ENCODE measurements at regions not wholly inside any gene's neighbourhood (a gene's known extent, or its start where the extent isn't known, plus 50 kb on each side); places are given as distances from the start of the nearest gene placed in this dataset.
A peak's percentile ranks its signal among the peaks of the same experiment; 100 is the strongest.

DNA sequence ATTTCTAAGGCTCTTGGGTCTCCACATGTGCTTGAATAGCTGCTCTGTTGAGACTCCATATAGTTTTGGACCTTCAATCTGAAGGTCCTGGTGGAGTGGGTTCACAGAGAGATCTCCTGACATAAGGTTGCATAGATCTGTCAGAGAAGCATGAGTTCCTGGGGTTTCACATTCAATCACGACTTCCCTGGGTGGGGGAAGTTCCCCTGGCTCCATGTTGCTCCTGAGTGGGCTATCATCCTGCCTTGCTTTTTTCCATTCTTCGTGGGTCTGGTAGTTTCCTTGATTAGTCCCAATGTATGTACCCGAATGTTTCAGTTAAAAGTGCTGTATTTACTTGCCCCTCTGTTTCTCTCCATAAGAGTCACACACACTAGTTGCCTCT lies 181.8 kb downstream of the RASSF9 start (continued):
- TF ChIP-seq, protein P1, sequence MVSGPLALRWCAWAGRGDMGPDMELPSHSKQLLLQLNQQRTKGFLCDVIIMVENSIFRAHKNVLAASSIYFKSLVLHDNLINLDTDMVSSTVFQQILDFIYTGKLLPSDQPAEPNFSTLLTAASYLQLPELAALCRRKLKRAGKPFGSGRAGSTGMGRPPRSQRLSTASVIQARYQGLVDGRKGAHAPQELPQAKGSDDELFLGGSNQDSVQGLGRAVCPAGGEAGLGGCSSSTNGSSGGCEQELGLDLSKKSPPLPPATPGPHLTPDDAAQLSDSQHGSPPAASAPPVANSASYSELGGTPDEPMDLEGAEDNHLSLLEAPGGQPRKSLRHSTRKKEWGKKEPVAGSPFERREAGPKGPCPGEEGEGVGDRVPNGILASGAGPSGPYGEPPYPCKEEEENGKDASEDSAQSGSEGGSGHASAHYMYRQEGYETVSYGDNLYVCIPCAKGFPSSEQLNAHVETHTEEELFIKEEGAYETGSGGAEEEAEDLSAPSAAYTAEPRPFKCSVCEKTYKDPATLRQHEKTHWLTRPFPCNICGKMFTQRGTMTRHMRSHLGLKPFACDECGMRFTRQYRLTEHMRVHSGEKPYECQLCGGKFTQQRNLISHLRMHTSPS (CRISPR knock-in tag; IDR thresholded peaks at IDR 0.05; ENCODE audit: low read depth): no peak

DNA sequence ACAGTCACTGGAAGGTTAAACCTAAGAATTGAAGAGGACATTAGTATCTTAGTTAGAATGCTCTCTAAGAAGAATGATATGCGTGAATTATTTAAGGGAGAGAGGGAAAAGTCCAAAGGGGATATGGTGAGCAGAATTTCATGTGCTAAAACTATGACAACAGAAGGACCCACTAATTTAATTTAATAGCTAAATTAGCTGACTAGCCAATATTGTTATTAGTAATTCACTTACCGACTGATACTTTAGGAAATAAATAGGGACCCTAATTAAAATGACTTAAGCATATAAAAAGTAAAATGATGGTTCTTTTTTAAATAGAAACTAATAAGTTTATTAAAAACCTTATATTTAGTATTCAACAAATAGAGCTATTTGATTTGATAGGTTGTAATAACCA lies 179.6 kb downstream of the RASSF9 start:
- Histone ChIP-seq H3K4me2 (ENCODE audit: low read depth, low read length) (no peak overlapping the region), H2AFZ (ENCODE audit: low read length) (no peak overlapping the region), H3K4me1 (ENCODE audit: insufficient read depth, low read length) (no peaks in the 10 kb centered on the region), H3K79me2 (ENCODE audit: insufficient read depth, low read length) (no peaks in the 10 kb centered on the region), H4K20me1 (ENCODE audit: insufficient read depth, low read length) (no peaks in the 10 kb centered on the region), H3K4me3 (replicated peaks in 1 of 3; ENCODE audit: insufficient read depth in 1 of 3, low read depth in 2 of 3, low read length in 3 of 3) (no peak overlapping the region), H3K27me3 (ENCODE audit: control insufficient read depth in 1 of 2, insufficient read depth in 2 of 2, low read length in 2 of 2) (no peaks in the 10 kb centered on the region), H3K27ac (ENCODE audit: extremely low read length, insufficient read depth, low read length) (no peak overlapping the region), H3K9me3 (ENCODE audit: low read length) (peaks cover 24% of the 10 kb centered on the region), H3K36me3 (replicated peaks in 1 of 2; ENCODE audit: control insufficient read depth in 1 of 2, insufficient read depth in 2 of 2, low read length in 2 of 2) (no peaks in the 10 kb centered on the region), H3K9ac (ENCODE audit: insufficient read depth, low read depth, low read length) (no peak overlapping the region)
- intact Hi-C loops (cut with micrococcal nuclease; ENCODE audit: unreplicated experiment) (no loop called here), in situ Hi-C loops (cut with HindIII; ENCODE audit: extremely low pct_ligation_motif_present, low pct_unique_long_range_greater_than_20kb) (no loop called here)
- DNase-seq (ENCODE audit: low spot score) (no peak), FAIRE-seq (no peak), ATAC-seq (no peak)
- CTCF ChIA-PET (ENCODE audit: low intra/inter-chr PET ratio, low total read pairs): no interaction called here
- TF ChIP-seq ZNF256 (CRISPR knock-in tag; conservative IDR thresholded peaks at IDR 0.05) (no peak), MAFK (conservative IDR thresholded peaks at IDR 0.05 in 1 of 2, IDR thresholded peaks at IDR 0.05 in 1 of 2; ENCODE audit: low read length in 2 of 2) (peak in 1 of 2 experiments; percentile 40; a peak in 1 of 4 replicates), MTF1 (CRISPR knock-in tag; IDR thresholded peaks at IDR 0.05) (no peak), ZNF205 (CRISPR knock-in tag; IDR thresholded peaks at IDR 0.05) (no peak), MAFF (IDR thresholded peaks at IDR 0.05; ENCODE audit: low read depth, low read length) (0 out of 2 replicates have a peak, but pooled peaks have one; percentile 25)
- POLR2A ChIA-PET: no interaction called here
- BruUV-seq (replicated peaks): no TSS peak
- 24% methylated on average over 2 of the region's 2 CpGs for WGBS (ENCODE audit: low lambda C conversion rate)

DNA sequence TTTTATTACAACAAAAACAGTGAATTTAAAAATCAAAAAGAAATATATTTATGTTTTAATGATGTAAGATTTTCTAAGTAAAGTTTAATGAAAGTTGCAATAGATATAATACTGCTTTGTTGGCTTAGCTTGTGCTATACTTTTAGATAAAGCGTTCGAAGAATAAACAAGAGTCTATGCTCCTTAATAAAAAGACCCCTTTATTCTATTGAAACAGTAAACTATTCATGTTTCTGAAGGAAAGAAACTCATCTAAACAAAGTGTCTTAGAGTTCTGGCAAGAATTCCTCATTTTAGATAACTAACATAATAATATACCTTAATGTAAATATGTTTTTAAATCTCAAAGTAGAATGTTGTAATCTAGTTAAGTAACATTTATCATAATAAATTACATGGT lies 179.0 kb downstream of the RASSF9 start:
- intact Hi-C loops (cut with micrococcal nuclease; ENCODE audit: unreplicated experiment): no loop called here
- Histone ChIP-seq H3K27me3 (ENCODE audit: control insufficient read depth in 1 of 2, insufficient read depth in 2 of 2, low read length in 2 of 2) (no peaks in the 10 kb centered on the region), H3K27ac (ENCODE audit: extremely low read length, insufficient read depth, low read length) (no peak overlapping the region), H3K4me2 (ENCODE audit: low read depth, low read length) (no peak overlapping the region), H3K4me1 (ENCODE audit: insufficient read depth, low read length) (no peaks in the 10 kb centered on the region), H3K79me2 (ENCODE audit: insufficient read depth, low read length) (no peaks in the 10 kb centered on the region), H4K20me1 (ENCODE audit: insufficient read depth, low read length) (no peaks in the 10 kb centered on the region), H3K36me3 (replicated peaks in 1 of 2; ENCODE audit: control insufficient read depth in 1 of 2, insufficient read depth in 2 of 2, low read length in 2 of 2) (no peaks in the 10 kb centered on the region), H3K4me3 (replicated peaks in 1 of 3; ENCODE audit: insufficient read depth in 1 of 3, low read depth in 2 of 3, low read length in 3 of 3) (no peak overlapping the region), H3K9ac (ENCODE audit: insufficient read depth, low read depth, low read length) (no peak overlapping the region), H3K9me3 (ENCODE audit: low read length) (peaks cover 22% of the 10 kb centered on the region), H2AFZ (ENCODE audit: low read length) (no peak overlapping the region)
- DNase-seq (ENCODE audit: low spot score) (no peak), FAIRE-seq (no peak), ATAC-seq (no peak)
- no TSS peak for BruUV-seq (replicated peaks)
- WGBS (ENCODE audit: low lambda C conversion rate): 1% methylated on average over 2 of the region's 2 CpGs
- POLR2A ChIA-PET: no interaction called here
- in situ Hi-C loops (cut with HindIII; ENCODE audit: extremely low pct_ligation_motif_present, low pct_unique_long_range_greater_than_20kb): no loop called here
- CTCF ChIA-PET (ENCODE audit: low intra/inter-chr PET ratio, low total read pairs): no interaction called here
- TF ChIP-seq NFYB (CRISPR knock-in tag; IDR thresholded peaks at IDR 0.05) (no peak), ZNF792 (CRISPR knock-in tag; IDR thresholded peaks at IDR 0.05) (no peak), SMARCE1 (IDR thresholded peaks at IDR 0.05; ENCODE audit: borderline replicate concordance) (no peak), NCOA1 (CRISPR knock-in tag; IDR thresholded peaks at IDR 0.05) (no peak)
- TF ChIP-seq, protein P2, sequence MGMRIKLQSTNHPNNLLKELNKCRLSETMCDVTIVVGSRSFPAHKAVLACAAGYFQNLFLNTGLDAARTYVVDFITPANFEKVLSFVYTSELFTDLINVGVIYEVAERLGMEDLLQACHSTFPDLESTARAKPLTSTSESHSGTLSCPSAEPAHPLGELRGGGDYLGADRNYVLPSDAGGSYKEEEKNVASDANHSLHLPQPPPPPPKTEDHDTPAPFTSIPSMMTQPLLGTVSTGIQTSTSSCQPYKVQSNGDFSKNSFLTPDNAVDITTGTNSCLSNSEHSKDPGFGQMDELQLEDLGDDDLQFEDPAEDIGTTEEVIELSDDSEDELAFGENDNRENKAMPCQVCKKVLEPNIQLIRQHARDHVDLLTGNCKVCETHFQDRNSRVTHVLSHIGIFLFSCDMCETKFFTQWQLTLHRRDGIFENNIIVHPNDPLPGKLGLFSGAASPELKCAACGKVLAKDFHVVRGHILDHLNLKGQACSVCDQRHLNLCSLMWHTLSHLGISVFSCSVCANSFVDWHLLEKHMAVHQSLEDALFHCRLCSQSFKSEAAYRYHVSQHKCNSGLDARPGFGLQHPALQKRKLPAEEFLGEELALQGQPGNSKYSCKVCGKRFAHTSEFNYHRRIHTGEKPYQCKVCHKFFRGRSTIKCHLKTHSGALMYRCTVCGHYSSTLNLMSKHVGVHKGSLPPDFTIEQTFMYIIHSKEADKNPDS (CRISPR knock-in tag; IDR thresholded peaks at IDR 0.05): no peak
- TF ChIP-seq, protein P3, sequence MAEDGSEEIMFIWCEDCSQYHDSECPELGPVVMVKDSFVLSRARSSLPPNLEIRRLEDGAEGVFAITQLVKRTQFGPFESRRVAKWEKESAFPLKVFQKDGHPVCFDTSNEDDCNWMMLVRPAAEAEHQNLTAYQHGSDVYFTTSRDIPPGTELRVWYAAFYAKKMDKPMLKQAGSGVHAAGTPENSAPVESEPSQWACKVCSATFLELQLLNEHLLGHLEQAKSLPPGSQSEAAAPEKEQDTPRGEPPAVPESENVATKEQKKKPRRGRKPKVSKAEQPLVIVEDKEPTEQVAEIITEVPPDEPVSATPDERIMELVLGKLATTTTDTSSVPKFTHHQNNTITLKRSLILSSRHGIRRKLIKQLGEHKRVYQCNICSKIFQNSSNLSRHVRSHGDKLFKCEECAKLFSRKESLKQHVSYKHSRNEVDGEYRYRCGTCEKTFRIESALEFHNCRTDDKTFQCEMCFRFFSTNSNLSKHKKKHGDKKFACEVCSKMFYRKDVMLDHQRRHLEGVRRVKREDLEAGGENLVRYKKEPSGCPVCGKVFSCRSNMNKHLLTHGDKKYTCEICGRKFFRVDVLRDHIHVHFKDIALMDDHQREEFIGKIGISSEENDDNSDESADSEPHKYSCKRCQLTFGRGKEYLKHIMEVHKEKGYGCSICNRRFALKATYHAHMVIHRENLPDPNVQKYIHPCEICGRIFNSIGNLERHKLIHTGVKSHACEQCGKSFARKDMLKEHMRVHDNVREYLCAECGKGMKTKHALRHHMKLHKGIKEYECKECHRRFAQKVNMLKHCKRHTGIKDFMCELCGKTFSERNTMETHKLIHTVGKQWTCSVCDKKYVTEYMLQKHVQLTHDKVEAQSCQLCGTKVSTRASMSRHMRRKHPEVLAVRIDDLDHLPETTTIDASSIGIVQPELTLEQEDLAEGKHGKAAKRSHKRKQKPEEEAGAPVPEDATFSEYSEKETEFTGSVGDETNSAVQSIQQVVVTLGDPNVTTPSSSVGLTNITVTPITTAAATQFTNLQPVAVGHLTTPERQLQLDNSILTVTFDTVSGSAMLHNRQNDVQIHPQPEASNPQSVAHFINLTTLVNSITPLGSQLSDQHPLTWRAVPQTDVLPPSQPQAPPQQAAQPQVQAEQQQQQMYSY (CRISPR knock-in tag; IDR thresholded peaks at IDR 0.05): no peak

All from HepG2 (cell line).